ENCODE measurements at regions not wholly inside any gene's neighbourhood (a gene's known extent, or its start where the extent isn't known, plus 50 kb on each side); places are given as distances from the start of the nearest gene placed in this dataset.

GRCh38 chr14:101064121-101064661 lies 160.7 kb upstream of the RTL1 start:
- H3K9ac ChIP-seq (ENCODE audit: low read length), result no peak overlapping the region
- peaks cover 4% of the 10 kb centered on the region for H3K79me2 ChIP-seq (ENCODE audit: insufficient read depth, low read length)
- H3K4me2 ChIP-seq (ENCODE audit: low read length), result no peak overlapping the region
- no peak for DNase-seq (ENCODE audit: low read depth)
- H2AFZ ChIP-seq (ENCODE audit: low read depth, low read length), result no peak overlapping the region
- H3K36me3 Mint-ChIP-seq (ENCODE audit: low read depth, unreplicated experiment), result peaks cover 27% of the 10 kb centered on the region
- no peak for FAIRE-seq
- H3K4me3 ChIP-seq (ENCODE audit: insufficient read depth, low read depth, low read length), result no peak overlapping the region
- H3K4me3 Mint-ChIP-seq (ENCODE audit: unreplicated experiment), result no peak overlapping the region
- H3K27me3 ChIP-seq (ENCODE audit: insufficient read depth, low read length), result no peaks in the 10 kb centered on the region
- no peaks in the 10 kb centered on the region for H3K9me3 ChIP-seq (ENCODE audit: insufficient read depth, low read depth, low read length)
- H4K20me1 ChIP-seq (ENCODE audit: insufficient read depth, low read length), result peaks cover 91% of the 10 kb centered on the region
- peaks cover 10% of the 10 kb centered on the region for H3K4me1 ChIP-seq (ENCODE audit: insufficient read depth, low read length)
- no peak for TF ChIP-seq EZH2 (IDR thresholded peaks at IDR 0.05; ENCODE audit: insufficient read depth, low read length)
- TF ChIP-seq, protein P1, sequence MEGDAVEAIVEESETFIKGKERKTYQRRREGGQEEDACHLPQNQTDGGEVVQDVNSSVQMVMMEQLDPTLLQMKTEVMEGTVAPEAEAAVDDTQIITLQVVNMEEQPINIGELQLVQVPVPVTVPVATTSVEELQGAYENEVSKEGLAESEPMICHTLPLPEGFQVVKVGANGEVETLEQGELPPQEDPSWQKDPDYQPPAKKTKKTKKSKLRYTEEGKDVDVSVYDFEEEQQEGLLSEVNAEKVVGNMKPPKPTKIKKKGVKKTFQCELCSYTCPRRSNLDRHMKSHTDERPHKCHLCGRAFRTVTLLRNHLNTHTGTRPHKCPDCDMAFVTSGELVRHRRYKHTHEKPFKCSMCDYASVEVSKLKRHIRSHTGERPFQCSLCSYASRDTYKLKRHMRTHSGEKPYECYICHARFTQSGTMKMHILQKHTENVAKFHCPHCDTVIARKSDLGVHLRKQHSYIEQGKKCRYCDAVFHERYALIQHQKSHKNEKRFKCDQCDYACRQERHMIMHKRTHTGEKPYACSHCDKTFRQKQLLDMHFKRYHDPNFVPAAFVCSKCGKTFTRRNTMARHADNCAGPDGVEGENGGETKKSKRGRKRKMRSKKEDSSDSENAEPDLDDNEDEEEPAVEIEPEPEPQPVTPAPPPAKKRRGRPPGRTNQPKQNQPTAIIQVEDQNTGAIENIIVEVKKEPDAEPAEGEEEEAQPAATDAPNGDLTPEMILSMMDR (IDR thresholded peaks at IDR 0.05; ENCODE audit: insufficient read depth, low read depth, low read length), result no peak
- no peak overlapping the region for H3K27ac Mint-ChIP-seq (ENCODE audit: unreplicated experiment)
- H3K4me1 Mint-ChIP-seq (ENCODE audit: low read depth, unreplicated experiment), result peaks cover 2% of the 10 kb centered on the region
- H3K36me3 ChIP-seq (ENCODE audit: insufficient read depth, low read length), result peaks cover 31% of the 10 kb centered on the region
- peaks cover 2% of the 10 kb centered on the region for H3K9me3 Mint-ChIP-seq (ENCODE audit: unreplicated experiment)
- H3K27me3 Mint-ChIP-seq (ENCODE audit: low read depth, unreplicated experiment), result peaks cover 9% of the 10 kb centered on the region
- H3K27ac ChIP-seq (ENCODE audit: low read depth, low read length), result no peak overlapping the region

DNA sequence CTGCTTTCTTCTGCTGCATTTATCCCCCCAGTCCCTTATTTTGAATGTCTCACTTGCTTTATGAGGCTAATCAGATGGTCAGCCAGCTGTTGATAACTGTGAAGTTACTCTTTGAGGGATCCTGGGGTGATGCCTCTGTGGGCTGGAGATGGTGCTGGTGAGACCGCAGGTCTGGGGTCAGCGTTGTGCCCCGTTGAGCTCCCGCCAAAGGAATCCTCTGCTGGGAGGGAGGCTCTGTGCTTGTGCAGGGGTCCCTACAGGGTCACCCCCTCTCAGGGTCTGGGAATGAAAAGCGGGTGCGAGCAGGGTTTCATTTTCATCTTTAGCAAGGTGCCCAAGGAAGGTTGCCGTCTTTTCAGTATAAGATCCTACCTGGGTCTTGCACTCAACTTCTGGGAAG lies 161.2 kb upstream of the RTL1 start:
- Histone ChIP-seq H3K4me2 (ENCODE audit: low read length) (no peak overlapping the region), H3K9me3 (ENCODE audit: insufficient read depth, low read depth, low read length) (no peaks in the 10 kb centered on the region), H4K20me1 (ENCODE audit: insufficient read depth, low read length) (peaks cover 90% of the 10 kb centered on the region), H3K4me3 (ENCODE audit: insufficient read depth, low read depth, low read length) (no peak overlapping the region), H3K4me1 (ENCODE audit: insufficient read depth, low read length) (peaks cover 7% of the 10 kb centered on the region), H3K27me3 (ENCODE audit: insufficient read depth, low read length) (no peaks in the 10 kb centered on the region), H3K36me3 (ENCODE audit: insufficient read depth, low read length) (peaks cover 26% of the 10 kb centered on the region), H3K27ac (ENCODE audit: low read depth, low read length) (no peak overlapping the region), H2AFZ (ENCODE audit: low read depth, low read length) (no peak overlapping the region), H3K9ac (ENCODE audit: low read length) (no peak overlapping the region), H3K79me2 (ENCODE audit: insufficient read depth, low read length) (no peaks in the 10 kb centered on the region)
- no peak for DNase-seq (ENCODE audit: low read depth)
- Mint-ChIP-seq H3K27me3 (ENCODE audit: low read depth, unreplicated experiment) (peaks cover 9% of the 10 kb centered on the region), H3K27ac (ENCODE audit: unreplicated experiment) (no peak overlapping the region), H3K9me3 (ENCODE audit: unreplicated experiment) (peaks cover 2% of the 10 kb centered on the region), H3K36me3 (ENCODE audit: low read depth, unreplicated experiment) (peaks cover 27% of the 10 kb centered on the region), H3K4me3 (ENCODE audit: unreplicated experiment) (no peak overlapping the region), H3K4me1 (ENCODE audit: low read depth, unreplicated experiment) (peaks cover 2% of the 10 kb centered on the region)
- no peak for TF ChIP-seq EZH2 (IDR thresholded peaks at IDR 0.05; ENCODE audit: insufficient read depth, low read length)
- TF ChIP-seq, protein P1 (IDR thresholded peaks at IDR 0.05; ENCODE audit: insufficient read depth, low read depth, low read length), result no peak
- FAIRE-seq, result no peak

DNA sequence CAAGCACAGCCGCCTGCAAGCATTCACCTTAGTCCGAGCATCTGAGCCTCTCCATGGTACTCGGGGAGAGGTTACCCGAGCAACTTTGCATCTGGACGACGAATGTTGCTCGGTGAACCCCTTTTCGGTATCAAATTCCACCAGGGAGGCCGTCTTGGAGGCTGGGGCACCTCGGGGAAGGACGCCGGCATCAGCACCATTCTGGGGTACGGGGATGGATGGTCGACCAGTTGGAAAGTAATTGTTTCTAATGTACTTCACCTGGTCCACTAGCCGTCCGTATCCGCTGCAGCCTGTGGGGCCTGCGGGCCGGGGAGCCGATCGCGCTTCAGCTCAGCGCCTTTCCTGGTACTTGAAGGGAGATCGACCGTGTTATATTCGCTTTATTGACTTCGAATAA lies 161.7 kb upstream of the RTL1 start:
- H3K36me3 Mint-ChIP-seq (ENCODE audit: low read depth, unreplicated experiment), result peaks cover 24% of the 10 kb centered on the region

More for the DNA sequence above, 161.7 kb upstream of the RTL1 start:
- Histone ChIP-seq H3K27ac (ENCODE audit: low read depth, low read length) (no peak overlapping the region), H3K4me1 (ENCODE audit: insufficient read depth, low read length) (peaks cover 7% of the 10 kb centered on the region), H4K20me1 (ENCODE audit: insufficient read depth, low read length) (peaks cover 90% of the 10 kb centered on the region), H2AFZ (ENCODE audit: low read depth, low read length) (no peak overlapping the region), H3K9me3 (ENCODE audit: insufficient read depth, low read depth, low read length) (no peaks in the 10 kb centered on the region), H3K79me2 (ENCODE audit: insufficient read depth, low read length) (no peaks in the 10 kb centered on the region), H3K36me3 (ENCODE audit: insufficient read depth, low read length) (peaks cover 21% of the 10 kb centered on the region), H3K4me2 (ENCODE audit: low read length) (no peak overlapping the region), H3K27me3 (ENCODE audit: insufficient read depth, low read length) (no peaks in the 10 kb centered on the region), H3K9ac (ENCODE audit: low read length) (no peak overlapping the region), H3K4me3 (ENCODE audit: insufficient read depth, low read depth, low read length) (no peak overlapping the region)
- Mint-ChIP-seq H3K27me3 (ENCODE audit: low read depth, unreplicated experiment) (peaks cover 8% of the 10 kb centered on the region), H3K4me1 (ENCODE audit: low read depth, unreplicated experiment) (peaks cover 2% of the 10 kb centered on the region), H3K4me3 (ENCODE audit: unreplicated experiment) (no peak overlapping the region), H3K27ac (ENCODE audit: unreplicated experiment) (no peak overlapping the region), H3K9me3 (ENCODE audit: unreplicated experiment) (peaks cover 2% of the 10 kb centered on the region)
- no peak for TF ChIP-seq EZH2 (IDR thresholded peaks at IDR 0.05; ENCODE audit: insufficient read depth, low read length)
- TF ChIP-seq, protein P1 (IDR thresholded peaks at IDR 0.05; ENCODE audit: insufficient read depth, low read depth, low read length), result no peak
- FAIRE-seq (no peak), DNase-seq (ENCODE audit: low read depth) (no peak)

Measured in astrocyte (in vitro differentiated cells and primary cell).